Embryonic facial prominence (tissue), 1 donor: ENCODE measurements at regions not wholly inside any gene's neighbourhood (a gene's known extent, or its start where the extent isn't known, plus 50 kb on each side); places are given as distances from the start of the nearest gene placed in this dataset.
"Not testable (repeated sequence)": the region's sequence is repeated elsewhere in the genome, so short reads cannot be mapped to it uniquely, and the experiment has no call there.

Experiments
- DNase-seq: peaks from one replicate; pipeline ENCODE4 v3.0.0-alpha.2; 2016; ENCODE audit errors: extremely low spot score

DNA sequence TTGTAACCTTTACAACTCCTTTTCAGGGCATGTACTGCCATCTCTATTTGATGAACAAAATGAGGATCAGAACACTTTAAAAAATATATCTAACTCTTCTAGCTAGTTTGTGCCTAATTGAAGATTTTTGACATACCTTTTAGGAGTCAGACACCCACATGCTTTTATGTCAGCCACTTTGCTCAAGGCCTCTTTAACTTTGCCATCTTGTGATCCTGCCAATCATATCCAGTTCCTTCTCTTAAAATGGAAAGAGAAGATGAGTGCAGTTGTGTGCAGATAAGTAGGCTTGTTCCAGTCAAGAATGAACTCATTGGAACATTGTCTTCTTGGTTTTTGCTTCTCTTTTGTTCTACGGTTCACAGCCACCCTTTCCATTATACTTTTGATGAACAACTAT, 425.6 kb upstream of the TNC start:
- no peak for DNase-seq

GRCh38 chr9:115548609-115549260, 430.8 kb upstream of the TNC start:
- no peak for DNase-seq

- no peak for DNase-seq
These were observed 433.4 kb upstream of the TNC start for GRCh38 chr9:115551396-115551795.

DNA sequence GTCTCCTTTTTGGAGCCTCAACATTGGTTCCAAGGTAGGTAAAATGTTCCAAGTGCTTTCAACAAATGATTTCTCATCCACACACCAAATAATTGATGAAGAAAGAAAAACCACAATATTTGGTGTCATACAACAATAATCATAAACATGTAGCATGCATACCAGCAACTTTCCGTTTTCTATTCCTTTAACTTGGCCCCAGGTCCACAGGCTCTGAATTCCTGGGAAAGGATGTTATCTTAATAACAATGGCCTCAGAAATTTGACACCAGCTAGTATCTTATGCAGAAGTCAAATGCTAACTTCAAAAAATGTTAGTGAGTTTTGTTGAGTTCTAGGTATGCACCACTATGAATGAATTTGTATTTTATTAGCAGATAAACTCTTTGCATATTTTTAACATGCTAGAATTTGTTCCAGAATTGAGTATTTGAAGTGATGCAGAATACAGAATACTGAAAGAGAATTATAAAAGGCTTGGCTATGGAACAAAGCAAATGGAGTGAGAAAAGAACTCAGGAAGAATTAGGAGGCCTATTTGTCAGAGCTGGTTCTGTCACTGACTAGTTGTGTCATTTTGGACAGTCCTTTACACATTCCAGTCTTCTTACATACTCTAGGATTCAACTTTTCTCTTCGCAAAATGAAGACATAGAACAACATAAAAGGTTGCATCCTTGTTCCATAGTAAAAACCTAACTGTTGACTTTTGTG, 435.3 kb upstream of the TNC start:
- no peak for DNase-seq

- DNase-seq: no peak
These were observed 438.5 kb upstream of the TNC start for GRCh38 chr9:115556432-115556831.

- no peak for DNase-seq
These were observed 457.2 kb upstream of the TNC start for GRCh38 chr9:115575147-115575546.

- DNase-seq: not testable (repeated sequence)
These were observed 467.5 kb upstream of the TNC start for GRCh38 chr9:115585458-115585857.

DNA sequence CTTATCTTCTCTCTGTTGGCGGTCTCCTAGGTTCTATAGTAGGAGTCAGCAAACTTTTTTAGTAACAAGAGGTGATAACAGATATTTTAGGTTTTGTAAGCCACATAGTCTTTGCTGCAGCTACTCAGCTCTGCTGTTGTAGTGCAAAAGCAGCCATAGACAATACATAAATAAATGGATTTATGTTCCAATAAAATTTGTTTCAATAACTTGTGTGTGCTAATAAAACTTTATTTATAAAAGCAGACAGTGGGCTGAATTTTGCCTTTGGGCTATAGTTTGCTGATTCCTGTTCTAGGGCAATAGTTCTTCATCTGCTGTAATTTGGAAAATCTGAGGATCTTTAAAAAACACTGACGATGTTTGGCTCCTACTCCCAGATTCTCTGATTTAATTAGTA, 469.4 kb upstream of the TNC start:
- DNase-seq: no peak

DNA sequence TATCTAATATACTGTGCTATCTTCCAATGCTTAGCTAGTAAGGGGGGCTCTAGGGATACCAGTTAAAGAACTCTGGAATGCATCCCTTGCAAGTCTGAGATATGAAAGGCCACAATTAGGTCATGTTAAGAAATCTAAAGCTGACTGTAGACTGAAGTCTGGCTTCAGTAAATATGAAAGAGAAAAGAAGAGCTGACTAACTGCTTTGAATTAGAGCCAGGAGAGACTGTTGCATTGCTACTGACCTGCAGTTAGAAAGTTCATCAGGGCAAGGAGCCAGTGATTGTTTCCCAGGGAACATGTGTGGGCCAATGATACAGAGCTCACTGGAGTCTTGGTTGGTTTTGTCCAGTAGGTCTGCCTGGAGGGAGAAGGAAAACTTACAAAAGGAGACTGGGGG, 472.1 kb upstream of the TNC start:
- DNase-seq: no peak

DNA sequence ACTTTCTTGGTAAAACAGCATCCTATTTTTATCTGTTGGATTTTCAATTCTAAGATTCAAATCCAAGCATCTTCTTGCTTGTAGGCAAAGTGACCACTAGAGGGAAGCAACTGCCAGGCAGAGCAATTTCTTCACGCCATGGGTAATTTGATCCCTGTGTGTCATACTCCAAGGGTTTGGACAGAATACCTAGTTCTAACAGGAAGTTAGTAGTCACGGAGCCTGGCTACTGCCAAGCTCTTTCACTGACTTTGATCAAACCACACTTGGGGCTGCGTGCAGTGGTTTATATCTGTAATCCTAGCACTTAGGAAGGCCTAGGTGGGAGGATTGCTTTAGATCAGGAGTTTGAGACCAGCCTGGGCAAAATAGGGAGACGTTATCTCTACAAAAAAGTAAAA, 473.6 kb upstream of the TNC start:
- peak; percentile 83 for DNase-seq

GRCh38 chr9:115593587-115594091, 475.7 kb upstream of the TNC start:
- DNase-seq: peak; percentile 52

GRCh38 chr9:115594557-115594956, 476.6 kb upstream of the TNC start:
- DNase-seq: no peak

GRCh38 chr9:115596021-115596745, 478.2 kb upstream of the TNC start:
- peak; percentile 67 for DNase-seq

DNA sequence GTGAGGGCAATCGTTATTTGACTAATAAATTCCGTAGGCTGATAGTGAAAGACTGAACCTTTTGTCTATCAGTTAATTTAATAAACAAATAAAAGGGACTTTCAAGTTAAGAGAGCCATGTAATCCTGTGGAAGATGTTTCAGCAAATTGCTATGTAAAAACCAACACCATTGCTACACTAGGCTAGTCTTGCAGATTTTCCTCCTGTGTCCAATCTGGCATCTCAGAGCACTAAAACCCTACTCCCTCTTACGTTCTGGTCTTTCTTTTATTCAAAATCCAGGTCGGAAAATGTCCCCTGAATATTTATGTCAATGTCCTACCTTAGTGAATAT, 478.8 kb upstream of the TNC start:
- DNase-seq: no peak

DNA sequence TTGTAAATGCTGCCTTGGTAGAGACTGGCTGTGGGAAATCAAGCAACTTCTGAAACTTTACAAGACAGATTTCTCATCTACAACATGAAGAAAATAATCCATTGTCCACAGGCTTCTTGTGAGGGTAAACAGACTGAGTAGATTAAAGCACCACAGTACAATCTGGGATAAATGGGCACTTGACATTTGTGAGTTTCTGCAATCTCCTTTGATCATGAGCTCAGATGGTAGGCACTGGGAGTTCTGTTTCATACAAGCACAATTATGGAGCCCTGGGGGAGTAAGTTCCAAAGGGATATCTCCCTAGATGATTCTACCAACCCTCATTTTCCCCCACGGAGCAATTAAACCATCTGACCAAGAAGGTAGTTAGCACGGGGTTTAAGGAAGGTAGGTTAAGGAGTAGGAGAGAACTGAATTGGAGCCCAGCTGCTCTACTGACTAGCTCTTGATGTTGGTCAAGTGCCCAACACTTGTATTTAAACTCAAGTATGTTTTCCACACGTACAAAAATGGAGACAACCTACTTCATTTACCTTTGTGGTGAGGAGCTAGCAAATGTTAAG, 479.5 kb upstream of the TNC start:
- no peak for DNase-seq

- DNase-seq: no peak
These were observed 480.8 kb upstream of the TNC start for GRCh38 chr9:115598751-115599150.

GRCh38 chr9:115599898-115600297, 481.9 kb upstream of the TNC start:
- no peak for DNase-seq

GRCh38 chr9:115601434-115601833, 483.5 kb upstream of the TNC start:
- DNase-seq: no peak

GRCh38 chr9:115604831-115605483, 487.0 kb upstream of the TNC start:
- DNase-seq: no peak

- DNase-seq: no peak
These were observed 488.9 kb upstream of the TNC start for GRCh38 chr9:115606838-115607237.

DNA sequence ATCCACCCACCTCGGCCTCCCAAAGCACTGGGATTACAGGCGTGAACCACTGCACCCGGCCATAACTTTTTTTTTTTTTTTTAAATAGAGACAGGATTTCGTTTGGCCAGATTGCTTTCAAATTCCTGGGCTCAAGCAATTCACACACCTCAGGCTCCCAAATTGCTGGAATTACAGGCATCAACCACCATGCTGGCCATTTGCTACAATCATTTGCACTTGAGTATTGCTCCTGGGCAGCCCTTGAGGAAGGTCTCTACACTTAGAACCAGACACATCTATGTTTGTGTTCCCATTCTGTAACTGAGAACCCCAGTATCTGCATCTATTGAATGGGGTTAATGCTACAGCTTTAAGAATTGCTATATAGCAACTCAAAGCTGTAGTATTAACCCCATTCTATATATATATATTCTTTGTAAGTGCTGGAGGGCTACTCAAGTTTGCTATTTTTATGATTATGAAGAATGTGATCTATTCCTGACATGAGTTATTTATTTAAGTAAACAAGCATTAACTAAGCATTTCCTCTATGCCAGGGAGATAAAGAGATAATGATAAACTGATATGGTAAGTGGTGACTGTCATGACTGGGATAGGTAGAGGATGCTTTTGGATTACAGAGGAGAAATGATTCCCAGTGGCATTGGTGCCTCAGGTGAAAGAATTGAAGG, 496.5 kb upstream of the TNC start:
- no peak for DNase-seq

- DNase-seq: no peak
These were observed 497.0 kb upstream of the TNC start for GRCh38 chr9:115615000-115615401.
